ENCODE measurements at regions not wholly inside any gene's neighbourhood (a gene's known extent, or its start where the extent isn't known, plus 50 kb on each side); places are given as distances from the start of the nearest gene placed in this dataset.

DNA sequence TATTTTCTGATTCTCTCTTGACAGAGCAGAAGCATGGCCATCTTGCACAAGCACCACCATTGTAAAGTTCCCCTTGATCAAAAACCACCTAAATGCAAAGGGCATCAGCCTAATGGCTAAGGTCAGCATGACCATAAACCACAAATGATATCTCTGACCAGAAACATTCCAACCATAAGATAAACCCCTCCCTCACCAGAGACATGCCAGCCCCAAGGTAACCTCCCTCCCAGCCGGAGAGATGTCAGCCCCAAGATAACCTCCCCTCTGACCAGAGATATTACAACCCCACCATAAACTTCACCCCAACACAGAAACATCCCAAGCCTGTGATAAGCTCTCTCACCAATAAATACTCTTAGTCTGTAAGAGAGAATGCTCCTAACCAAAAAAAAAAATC lies 72.1 kb upstream of the CDK1 start:
- TF ChIP-seq, protein P1, sequence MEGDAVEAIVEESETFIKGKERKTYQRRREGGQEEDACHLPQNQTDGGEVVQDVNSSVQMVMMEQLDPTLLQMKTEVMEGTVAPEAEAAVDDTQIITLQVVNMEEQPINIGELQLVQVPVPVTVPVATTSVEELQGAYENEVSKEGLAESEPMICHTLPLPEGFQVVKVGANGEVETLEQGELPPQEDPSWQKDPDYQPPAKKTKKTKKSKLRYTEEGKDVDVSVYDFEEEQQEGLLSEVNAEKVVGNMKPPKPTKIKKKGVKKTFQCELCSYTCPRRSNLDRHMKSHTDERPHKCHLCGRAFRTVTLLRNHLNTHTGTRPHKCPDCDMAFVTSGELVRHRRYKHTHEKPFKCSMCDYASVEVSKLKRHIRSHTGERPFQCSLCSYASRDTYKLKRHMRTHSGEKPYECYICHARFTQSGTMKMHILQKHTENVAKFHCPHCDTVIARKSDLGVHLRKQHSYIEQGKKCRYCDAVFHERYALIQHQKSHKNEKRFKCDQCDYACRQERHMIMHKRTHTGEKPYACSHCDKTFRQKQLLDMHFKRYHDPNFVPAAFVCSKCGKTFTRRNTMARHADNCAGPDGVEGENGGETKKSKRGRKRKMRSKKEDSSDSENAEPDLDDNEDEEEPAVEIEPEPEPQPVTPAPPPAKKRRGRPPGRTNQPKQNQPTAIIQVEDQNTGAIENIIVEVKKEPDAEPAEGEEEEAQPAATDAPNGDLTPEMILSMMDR (IDR thresholded peaks at IDR 0.05), result no peak
- TF ChIP-seq POLR2A (IDR thresholded peaks at IDR 0.05), result no peak

All from adrenal gland (tissue), 5 donors.